Stimulated activated naive CD8-positive, alpha-beta T cell treated with anti-CD3 and anti-CD28 coated beads, Interleukin-15, Interleukin-2, amounts not matched to agents 100 ng/mL and 50 ng/mL, for 24 hours (primary cell): ENCODE measurements at regions not wholly inside any gene's neighbourhood (a gene's known extent, or its start where the extent isn't known, plus 50 kb on each side); places are given as distances from the start of the nearest gene placed in this dataset.

Experiments
- H3K27ac Mint-ChIP-seq: one replicate; pipeline ENCODE4 v1.8.0; 2021; ENCODE audit warnings: mild to moderate bottlenecking, mixed read lengths
- H3K27me3 Mint-ChIP-seq: one replicate; pipeline ENCODE4 v1.8.0; 2021; ENCODE audit warnings: mixed read lengths
- H3K36me3 Mint-ChIP-seq: one replicate; pipeline ENCODE4 v1.8.0; 2021; ENCODE audit warnings: low read depth, mixed read lengths
- H3K4me1 Mint-ChIP-seq: one replicate; pipeline ENCODE4 v1.8.0; 2021; ENCODE audit warnings: low read depth, mixed read lengths
- H3K4me3 Mint-ChIP-seq: one replicate; pipeline ENCODE4 v1.8.0; 2021; ENCODE audit warnings: mild to moderate bottlenecking, mixed read lengths
- H3K9me3 Mint-ChIP-seq: one replicate; pipeline ENCODE4 v1.8.0; 2021; ENCODE audit warnings: mixed read lengths

DNA sequence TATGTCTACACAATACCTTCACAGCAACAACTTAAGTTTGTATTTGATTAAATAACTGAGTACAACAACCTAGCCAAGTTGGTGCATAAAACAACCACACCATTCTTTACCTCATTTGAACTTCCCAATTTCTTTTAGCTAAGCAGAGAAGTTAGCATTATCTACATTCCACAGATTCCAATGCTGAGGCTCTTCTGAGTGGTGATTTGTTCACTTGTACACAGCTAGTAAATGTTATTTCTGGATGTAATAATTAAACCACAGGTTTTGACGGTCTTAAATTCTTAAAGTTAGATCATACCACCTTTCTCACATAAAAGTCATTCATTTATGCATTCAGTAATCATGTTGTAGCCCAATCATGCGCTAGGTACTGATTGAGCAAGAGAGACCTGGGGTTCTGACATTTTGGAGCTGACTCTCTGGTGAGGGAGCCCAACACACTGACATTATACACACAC is 102.5 kb downstream of the SST start:
- Mint-ChIP-seq H3K27me3 (peaks cover 26% of the 10 kb centered on the region), H3K27ac (no peak overlapping the region), H3K9me3 (no peaks in the 10 kb centered on the region), H3K4me3 (no peak overlapping the region), H3K36me3 (no peaks in the 10 kb centered on the region), H3K4me1 (no peaks in the 10 kb centered on the region)

- Mint-ChIP-seq H3K36me3 (no peaks in the 10 kb centered on the region), H3K4me1 (no peaks in the 10 kb centered on the region), H3K27me3 (peaks cover 26% of the 10 kb centered on the region), H3K9me3 (no peaks in the 10 kb centered on the region), H3K4me3 (no peak overlapping the region), H3K27ac (no peak overlapping the region)
Measured at GRCh38 chr3:187567021-187567420, 103.2 kb downstream of the SST start.

GRCh38 chr3:187565701-187566100 is 104.5 kb downstream of the SST start:
- Mint-ChIP-seq H3K27me3 (peaks cover 26% of the 10 kb centered on the region), H3K4me1 (no peaks in the 10 kb centered on the region), H3K4me3 (no peak overlapping the region), H3K9me3 (no peaks in the 10 kb centered on the region), H3K36me3 (no peaks in the 10 kb centered on the region), H3K27ac (no peak overlapping the region)

GRCh38 chr3:187558990-187559389 is 111.2 kb downstream of the SST start:
- no peak overlapping the region for H3K4me3 Mint-ChIP-seq
- H3K9me3 Mint-ChIP-seq, result no peaks in the 10 kb centered on the region
- H3K27me3 Mint-ChIP-seq, result peaks cover 11% of the 10 kb centered on the region
- H3K4me1 Mint-ChIP-seq, result no peaks in the 10 kb centered on the region
- no peak overlapping the region for H3K27ac Mint-ChIP-seq
- no peaks in the 10 kb centered on the region for H3K36me3 Mint-ChIP-seq

GRCh38 chr3:187551416-187551815 is 118.8 kb downstream of the SST start:
- no peaks in the 10 kb centered on the region for H3K36me3 Mint-ChIP-seq
- H3K27ac Mint-ChIP-seq, result no peak overlapping the region
- H3K27me3 Mint-ChIP-seq, result peaks cover 51% of the 10 kb centered on the region
- H3K4me1 Mint-ChIP-seq, result no peaks in the 10 kb centered on the region
- H3K9me3 Mint-ChIP-seq, result no peaks in the 10 kb centered on the region
- no peak overlapping the region for H3K4me3 Mint-ChIP-seq

DNA sequence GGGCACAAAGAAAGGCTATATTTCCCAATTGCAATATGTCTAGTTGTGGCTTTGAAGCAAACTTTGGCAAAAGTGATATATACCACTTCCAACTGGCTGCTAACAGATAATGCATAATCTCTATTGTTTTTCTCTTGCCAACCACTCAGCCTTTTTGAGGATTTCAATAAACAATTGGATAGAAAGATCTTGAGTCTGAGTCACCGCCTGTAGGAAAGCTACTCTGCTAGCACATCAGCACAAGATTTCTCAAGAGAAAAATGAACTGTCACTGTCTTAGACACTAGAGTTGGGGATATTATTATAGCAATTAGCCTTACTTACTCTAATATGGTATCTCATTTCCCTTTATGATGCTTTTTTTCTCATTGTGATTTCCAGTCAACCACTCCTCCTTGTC is 119.7 kb downstream of the SST start:
- Mint-ChIP-seq H3K27ac (no peak overlapping the region), H3K27me3 (peaks cover 59% of the 10 kb centered on the region), H3K9me3 (no peaks in the 10 kb centered on the region), H3K4me1 (no peaks in the 10 kb centered on the region), H3K36me3 (no peaks in the 10 kb centered on the region), H3K4me3 (no peak overlapping the region)

DNA sequence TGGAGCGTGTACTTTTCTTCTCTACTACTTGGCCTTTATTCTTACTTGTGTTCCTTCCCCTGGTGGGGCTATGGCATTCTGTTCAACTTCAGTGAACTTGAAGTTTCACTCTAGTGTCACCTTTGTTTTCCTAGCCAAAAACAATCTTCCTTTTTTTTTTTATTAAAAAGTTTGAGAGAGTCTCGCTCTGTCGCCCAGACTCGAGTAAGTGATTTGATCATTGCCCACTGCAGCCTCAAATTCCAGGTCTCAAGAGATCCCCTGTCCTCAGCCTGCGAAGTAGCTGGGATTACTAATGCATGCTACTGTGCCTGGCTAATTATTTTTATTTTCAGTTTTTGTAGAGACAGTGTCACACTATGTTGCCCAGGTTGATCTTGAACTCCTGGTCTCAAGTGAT is 124.8 kb downstream of the SST start:
- Mint-ChIP-seq H3K4me3 (no peak overlapping the region), H3K4me1 (no peaks in the 10 kb centered on the region), H3K36me3 (no peaks in the 10 kb centered on the region), H3K27ac (no peak overlapping the region), H3K27me3 (peaks cover 36% of the 10 kb centered on the region), H3K9me3 (no peaks in the 10 kb centered on the region)

- no peaks in the 10 kb centered on the region for H3K36me3 Mint-ChIP-seq
- peaks cover 32% of the 10 kb centered on the region for H3K27me3 Mint-ChIP-seq
- H3K9me3 Mint-ChIP-seq, result no peaks in the 10 kb centered on the region
- no peak overlapping the region for H3K4me3 Mint-ChIP-seq
- no peaks in the 10 kb centered on the region for H3K4me1 Mint-ChIP-seq
- no peak overlapping the region for H3K27ac Mint-ChIP-seq
Measured at GRCh38 chr3:187544326-187544725, 125.9 kb downstream of the SST start.

DNA sequence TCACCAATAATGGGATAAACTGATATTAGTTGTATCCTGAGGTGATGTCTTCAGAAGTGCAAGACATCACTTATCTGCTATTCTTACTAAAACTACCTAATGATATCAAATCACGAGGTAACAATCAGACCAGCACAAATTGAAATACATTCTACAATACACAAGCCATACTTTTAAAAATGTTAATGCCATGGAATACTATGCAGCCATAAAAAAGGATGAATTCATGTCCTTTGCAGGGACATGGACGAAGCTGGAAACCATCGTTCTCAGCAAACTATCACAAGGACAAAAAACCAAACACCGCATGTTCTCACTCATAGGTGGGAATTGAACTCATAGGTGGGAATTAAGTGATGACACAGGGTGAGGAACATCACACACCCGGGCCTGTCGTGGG is 129.3 kb downstream of the SST start:
- H3K27ac Mint-ChIP-seq, result no peak overlapping the region
- no peak overlapping the region for H3K4me3 Mint-ChIP-seq
- H3K4me1 Mint-ChIP-seq, result no peaks in the 10 kb centered on the region
- no peaks in the 10 kb centered on the region for H3K9me3 Mint-ChIP-seq
- H3K36me3 Mint-ChIP-seq, result no peaks in the 10 kb centered on the region
- H3K27me3 Mint-ChIP-seq, result peaks cover 11% of the 10 kb centered on the region

GRCh38 chr3:187536185-187536584 is 134.0 kb downstream of the SST start:
- Mint-ChIP-seq H3K27ac (no peak overlapping the region), H3K4me3 (no peak overlapping the region), H3K9me3 (no peaks in the 10 kb centered on the region), H3K4me1 (no peaks in the 10 kb centered on the region), H3K27me3 (peaks cover 25% of the 10 kb centered on the region), H3K36me3 (no peaks in the 10 kb centered on the region)

GRCh38 chr3:187533797-187534196 is 136.4 kb downstream of the SST start:
- Mint-ChIP-seq H3K27ac (no peak overlapping the region), H3K36me3 (no peaks in the 10 kb centered on the region), H3K4me1 (no peaks in the 10 kb centered on the region), H3K9me3 (no peaks in the 10 kb centered on the region), H3K4me3 (no peak overlapping the region), H3K27me3 (peaks cover 29% of the 10 kb centered on the region)

DNA sequence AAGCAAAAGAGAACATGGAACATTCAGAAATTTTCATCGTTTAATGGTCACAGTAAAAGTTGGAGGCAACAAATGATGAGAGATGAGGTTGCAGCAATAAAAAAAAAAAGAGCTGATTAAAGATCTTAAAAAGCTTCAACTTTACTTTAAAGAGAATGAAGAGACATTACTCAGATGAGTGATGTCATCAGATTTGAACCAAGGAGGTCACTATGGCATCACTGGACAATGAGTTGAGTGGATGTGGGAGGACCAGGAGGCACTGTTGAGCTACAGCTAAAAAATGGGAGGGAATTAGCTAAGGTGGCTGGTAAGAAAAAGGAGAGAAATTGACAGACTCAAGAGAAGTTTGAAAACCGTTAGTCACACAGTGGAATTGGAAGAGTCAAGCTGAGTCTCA is 138.4 kb downstream of the SST start:
- H3K27me3 Mint-ChIP-seq, result peaks cover 36% of the 10 kb centered on the region
- H3K4me1 Mint-ChIP-seq, result no peaks in the 10 kb centered on the region
- H3K36me3 Mint-ChIP-seq, result no peaks in the 10 kb centered on the region
- no peaks in the 10 kb centered on the region for H3K9me3 Mint-ChIP-seq
- H3K4me3 Mint-ChIP-seq, result no peak overlapping the region
- H3K27ac Mint-ChIP-seq, result no peak overlapping the region

DNA sequence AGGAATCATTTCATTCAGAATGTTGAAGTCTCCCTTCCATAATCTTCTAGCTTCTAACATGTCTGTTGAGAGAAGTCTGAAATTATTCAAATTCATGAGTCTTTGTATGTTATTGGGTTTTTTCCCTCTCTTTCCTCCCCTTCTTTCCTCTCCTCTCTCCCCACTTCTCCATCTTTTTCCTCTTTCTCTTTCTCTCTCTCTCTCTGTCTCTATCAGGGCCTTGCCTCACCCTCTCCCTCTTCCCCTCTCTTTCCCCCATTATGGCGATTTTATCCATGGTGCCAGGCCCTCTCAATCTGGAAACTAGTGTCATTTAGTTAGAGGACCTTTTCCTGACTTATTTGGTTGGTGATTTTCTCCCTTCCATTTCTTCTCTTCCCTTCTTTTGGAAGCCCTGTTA is 147.3 kb downstream of the SST start:
- Mint-ChIP-seq H3K27me3 (peaks cover 15% of the 10 kb centered on the region), H3K36me3 (no peaks in the 10 kb centered on the region), H3K27ac (no peak overlapping the region), H3K9me3 (no peaks in the 10 kb centered on the region), H3K4me3 (no peak overlapping the region), H3K4me1 (no peaks in the 10 kb centered on the region)

DNA sequence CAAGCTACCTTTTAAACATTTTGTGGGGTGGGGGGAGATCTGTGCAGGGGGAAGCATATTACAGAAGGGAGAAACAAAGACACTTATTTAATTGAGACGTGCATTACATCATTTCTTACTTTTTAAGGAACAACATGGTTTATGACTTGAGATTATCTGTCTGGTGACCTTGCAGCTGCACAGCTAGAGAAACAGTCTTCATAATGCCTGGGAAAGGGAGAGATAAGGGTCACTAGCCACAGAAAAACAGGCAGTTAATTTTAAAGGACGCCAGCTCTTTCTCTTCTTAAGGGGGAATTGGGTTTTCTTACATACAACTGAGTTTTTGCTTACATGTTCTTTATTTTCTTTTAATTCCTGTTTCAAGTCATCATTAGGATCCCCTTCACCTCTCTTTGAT is 147.9 kb downstream of the SST start:
- H3K36me3 Mint-ChIP-seq, result no peaks in the 10 kb centered on the region
- H3K9me3 Mint-ChIP-seq, result no peaks in the 10 kb centered on the region
- H3K27ac Mint-ChIP-seq, result no peak overlapping the region
- H3K4me1 Mint-ChIP-seq, result no peaks in the 10 kb centered on the region
- H3K27me3 Mint-ChIP-seq, result peaks cover 17% of the 10 kb centered on the region
- H3K4me3 Mint-ChIP-seq, result no peak overlapping the region

GRCh38 chr3:187521546-187521945 is 148.6 kb downstream of the SST start:
- H3K9me3 Mint-ChIP-seq, result no peaks in the 10 kb centered on the region
- H3K36me3 Mint-ChIP-seq, result no peaks in the 10 kb centered on the region
- no peak overlapping the region for H3K4me3 Mint-ChIP-seq
- no peak overlapping the region for H3K27ac Mint-ChIP-seq
- peaks cover 19% of the 10 kb centered on the region for H3K27me3 Mint-ChIP-seq
- no peaks in the 10 kb centered on the region for H3K4me1 Mint-ChIP-seq

- Mint-ChIP-seq H3K4me1 (no peaks in the 10 kb centered on the region), H3K36me3 (no peaks in the 10 kb centered on the region), H3K27me3 (peaks cover 14% of the 10 kb centered on the region), H3K4me3 (no peak overlapping the region), H3K9me3 (no peaks in the 10 kb centered on the region), H3K27ac (no peak overlapping the region)
Measured at GRCh38 chr3:187520027-187520945, 149.9 kb downstream of the SST start.
